SK-N-SH (cell line): ENCODE measurements at regions not wholly inside any gene's neighbourhood (a gene's known extent, or its start where the extent isn't known, plus 50 kb on each side); places are given as distances from the start of the nearest gene placed in this dataset.

Experiments
- CTCF ChIA-PET: fragments of 300-600, 350-600 bp; formaldehyde crosslinking; extraction: SDS; loops from one replicate; lab custom pipeline; 2021; lab: Yijun Ruan, JAX
- POLR2A ChIA-PET: fragments of 350-600 bp; sonication (Branson Sonifier 250); formaldehyde crosslinking; extraction: SDS; loops from one replicate; lab custom pipeline; 2020; ENCODE audit warnings: antibody characterized with exemption, inconsistent platforms; lab: Yijun Ruan, JAX
- DNase-seq: peaks from one replicate; pipeline ENCODE4 v3.0.0; 2012
- H2AFZ ChIP-seq: fragments of 200-600 bp; sonication (generic); 2 replicates; pipeline ENCODE4 v1.8.1; 2016; ENCODE audit warnings: antibody characterized with exemption, mild to moderate bottlenecking, low read depth
- H3F3A ChIP-seq: fragments of 200-600 bp; sonication (generic); replicated peaks from 2 replicates; pipeline ENCODE3; 2016; ENCODE audit warnings: antibody characterized with exemption, mild to moderate bottlenecking; ENCODE audit not compliant: insufficient read depth
- H3K27ac ChIP-seq, 2 experiments: fragments of 200-500 bp in 1 of 2; fragments of 200-600 bp in 1 of 2; sonication (Bioruptor generic) in 1 of 2; sonication (generic), shearing (Covaris generic) in 1 of 2; 2 replicates each; pipeline versions ENCODE4 v1.5.1 to v1.6.1; 2014 to 2016; ENCODE audit warnings: low read depth in 2 of 2, inconsistent platforms in 1 of 2, low read length in 1 of 2, mild to moderate bottlenecking in 1 of 2, mixed read lengths in 1 of 2
- H3K27me3 ChIP-seq: fragments of 200-600 bp; sonication (generic), shearing (Covaris generic); 2 replicates; pipeline ENCODE4 v1.6.1; 2016; ENCODE audit warnings: mixed run types; ENCODE audit not compliant: insufficient read depth
- H3K36me3 ChIP-seq, 2 experiments: fragments of 200-500 bp in 1 of 2; fragments of 200-600 bp in 1 of 2; sonication (Bioruptor generic) in 1 of 2; sonication (generic) in 1 of 2; replicated peaks in 1 of 2; 2 replicates each; pipeline versions ENCODE3 to v1.5.1; 2014 to 2016; ENCODE audit warnings: low read length in 1 of 2, mild to moderate bottlenecking in 1 of 2; ENCODE audit not compliant: insufficient read depth in 2 of 2, control insufficient read depth in 1 of 2
- H3K4me1 ChIP-seq, 2 experiments: fragments of 200-500 bp in 1 of 2; fragments of 200-600 bp in 1 of 2; sonication (Bioruptor generic) in 1 of 2; sonication (generic), shearing (Covaris generic) in 1 of 2; 2 replicates each; pipeline versions ENCODE4 v1.5.1 to v1.6.1; 2014 to 2016; ENCODE audit warnings: low read depth in 1 of 2, low read length in 1 of 2, mixed run types in 1 of 2; ENCODE audit not compliant: insufficient read depth in 2 of 2, control insufficient read depth in 1 of 2
- H3K4me2 ChIP-seq: fragments of 200-600 bp; sonication (generic), shearing (Covaris generic); 2 replicates; pipeline ENCODE4 v1.6.1; 2017; ENCODE audit warnings: mixed run types
- H3K4me3 ChIP-seq, 2 experiments: fragments of 200-500 bp in 1 of 2; fragments of 200-600 bp in 1 of 2; sonication (Bioruptor generic) in 1 of 2; sonication (generic), shearing (Covaris generic) in 1 of 2; 2 replicates each; pipeline versions ENCODE4 v1.5.1 to v1.8.1; 2014 to 2016; ENCODE audit warnings: low read depth in 2 of 2, inconsistent platforms in 1 of 2, low read length in 1 of 2, mild to moderate bottlenecking in 1 of 2, mixed read lengths in 1 of 2, moderate library complexity in 1 of 2
- H3K79me2 ChIP-seq: fragments of 200-600 bp; sonication (generic); 2 replicates; pipeline ENCODE4 v1.8.1; 2017; ENCODE audit warnings: mild to moderate bottlenecking; ENCODE audit not compliant: insufficient read depth
- H3K9ac ChIP-seq: fragments of 200-600 bp; sonication (generic); 2 replicates; pipeline ENCODE4 v1.6.1; 2017; ENCODE audit warnings: mixed run types
- H3K9me2 ChIP-seq: fragments of 200-600 bp; sonication (generic); 2 replicates; pipeline ENCODE4 v1.6.1; 2017; ENCODE audit warnings: mixed run types
- H3K9me3 ChIP-seq: fragments of 200-600 bp; sonication (generic); 2 replicates; pipeline ENCODE4 v1.6.1; 2017; ENCODE audit warnings: mixed run types, mild to moderate bottlenecking, moderate library complexity
- H4K20me1 ChIP-seq: fragments of 200-600 bp; sonication (generic); 2 replicates; pipeline ENCODE4 v1.6.1; 2017; ENCODE audit warnings: mild to moderate bottlenecking, mixed run types; ENCODE audit not compliant: insufficient read depth
- CHD2 ChIP-seq: fragments of 150-350 bp; IDR thresholded peaks from 2 replicates; pipeline ENCODE4 v1.6.1; 2018; ENCODE audit warnings: low read length; ENCODE audit not compliant: partially characterized antibody
- EP300 ChIP-seq, 2 experiments: IDR thresholded peaks; 2 replicates each; pipeline versions ENCODE4 v1.4.0 to v1.6.1; 2012; ENCODE audit warnings: borderline replicate concordance in 1 of 2, low read depth in 1 of 2, low read length in 1 of 2
- FOXJ3 ChIP-seq: sonication (generic); formaldehyde crosslinking; IDR thresholded peaks from 2 replicates; pipeline ENCODE4 v1.5.1; 2020; ENCODE audit warnings: mild to moderate bottlenecking, missing genetic modification reagents
- MEF2A ChIP-seq: IDR thresholded peaks from 2 replicates; pipeline ENCODE4 v1.4.0; 2012; ENCODE audit warnings: low read depth, borderline replicate concordance
- MXI1 ChIP-seq: IDR thresholded peaks from 2 replicates; pipeline ENCODE4 v1.6.1; 2012; ENCODE audit warnings: mild to moderate bottlenecking, low read depth, low read length, improper control_type of control experiment
- NRF1 ChIP-seq: IDR thresholded peaks from 2 replicates; pipeline ENCODE4 v1.6.1; 2012; ENCODE audit warnings: low read depth, mild to moderate bottlenecking, low read length
- RAD21 ChIP-seq: IDR thresholded peaks from 2 replicates; pipeline ENCODE4 v1.6.1; 2012; ENCODE audit warnings: mild to moderate bottlenecking, low read length
- RFX5 ChIP-seq: IDR thresholded peaks from 2 replicates; pipeline ENCODE4 v1.6.1; 2012; ENCODE audit warnings: mild to moderate bottlenecking, improper control_type of control experiment, low read length
- RXRA ChIP-seq: IDR thresholded peaks from 2 replicates; pipeline ENCODE4 v1.4.0; 2012; ENCODE audit warnings: low read depth, mild to moderate bottlenecking, borderline replicate concordance
- SIN3A ChIP-seq: IDR thresholded peaks from 2 replicates; pipeline ENCODE4 v1.6.1; 2012; ENCODE audit warnings: low read depth, mild to moderate bottlenecking, low read length, moderate library complexity, borderline replicate concordance
- SMC3 ChIP-seq: IDR thresholded peaks from 2 replicates; pipeline ENCODE4 v1.6.1; 2012; ENCODE audit warnings: low read depth, low read length, improper control_type of control experiment
- TCF12 ChIP-seq: IDR thresholded peaks from 2 replicates; pipeline ENCODE4 v1.4.0; 2012
- USF2 ChIP-seq: fragments of 150-350 bp; IDR thresholded peaks from 2 replicates; pipeline ENCODE4 v1.6.1; 2017; ENCODE audit warnings: antibody characterized with exemption, low read length, low read depth, borderline replicate concordance
- ZBTB33 ChIP-seq: IDR thresholded peaks from 2 replicates; pipeline ENCODE4 v1.4.0; 2012; ENCODE audit warnings: low read depth, borderline replicate concordance
- WGBS: methylation state at CpG from one replicate; pipeline ENCODE4 v1.1.6; 2017; ENCODE audit warnings: low lambda C conversion rate; 5-methylcytosine and 5-hydroxymethylcytosine counted together

GRCh38 chr12:124148481-124149273, 146.2 kb upstream of the RFLNA start (continued):
- TF ChIP-seq ZBTB33 = no peak
- TF ChIP-seq SIN3A = no peak

GRCh38 chr12:124149287-124149686, 145.6 kb upstream of the RFLNA start:
- TF ChIP-seq RFX5 (no peak), FOXJ3 (CRISPR knock-in tag) (no peak), CHD2 (no peak), NRF1 (no peak), RXRA (no peak), MEF2A (no peak), TCF12 (no peak), EP300 (IDR thresholded peaks at IDR 0.05; ENCODE audit: borderline replicate concordance in 1 of 2, low read depth in 1 of 2, low read length in 1 of 2) (no peak), MXI1 (no peak), SMC3 (no peak), RAD21 (no peak), USF2 (no peak)
- POLR2A ChIA-PET = no interaction called here

More at GRCh38 chr12:124149287-124149686, 145.6 kb upstream of the RFLNA start:
- Histone ChIP-seq H3K79me2 (no peaks in the 10 kb centered on the region), H2AFZ (no peak overlapping the region), H3K4me3 (no peak overlapping the region), H3K4me2 (no peak overlapping the region), H3K4me1 (peaks cover 0 to 2% of the 10 kb centered on the region in 2 experiments; a peak in 1 of 4 replicates), H3K27ac (no peak overlapping the region), H3K36me3 (no peaks in the 10 kb centered on the region), H3K27me3 (no peaks in the 10 kb centered on the region; the same call in 1 of the 2 replicates), H3K9me3 (no peaks in the 10 kb centered on the region), H3K9ac (no peak overlapping the region), H3K9me2 (no peaks in the 10 kb centered on the region), H3F3A (no peaks in the 10 kb centered on the region), H4K20me1 (no peaks in the 10 kb centered on the region)
- DNase-seq = no peak
- CTCF ChIA-PET = no interaction called here
- WGBS = 31% methylated on average over 7 of the region's 7 CpGs
